ENCODE measurements at regions not wholly inside any gene's neighbourhood (a gene's known extent, or its start where the extent isn't known, plus 50 kb on each side); places are given as distances from the start of the nearest gene placed in this dataset.

DNA sequence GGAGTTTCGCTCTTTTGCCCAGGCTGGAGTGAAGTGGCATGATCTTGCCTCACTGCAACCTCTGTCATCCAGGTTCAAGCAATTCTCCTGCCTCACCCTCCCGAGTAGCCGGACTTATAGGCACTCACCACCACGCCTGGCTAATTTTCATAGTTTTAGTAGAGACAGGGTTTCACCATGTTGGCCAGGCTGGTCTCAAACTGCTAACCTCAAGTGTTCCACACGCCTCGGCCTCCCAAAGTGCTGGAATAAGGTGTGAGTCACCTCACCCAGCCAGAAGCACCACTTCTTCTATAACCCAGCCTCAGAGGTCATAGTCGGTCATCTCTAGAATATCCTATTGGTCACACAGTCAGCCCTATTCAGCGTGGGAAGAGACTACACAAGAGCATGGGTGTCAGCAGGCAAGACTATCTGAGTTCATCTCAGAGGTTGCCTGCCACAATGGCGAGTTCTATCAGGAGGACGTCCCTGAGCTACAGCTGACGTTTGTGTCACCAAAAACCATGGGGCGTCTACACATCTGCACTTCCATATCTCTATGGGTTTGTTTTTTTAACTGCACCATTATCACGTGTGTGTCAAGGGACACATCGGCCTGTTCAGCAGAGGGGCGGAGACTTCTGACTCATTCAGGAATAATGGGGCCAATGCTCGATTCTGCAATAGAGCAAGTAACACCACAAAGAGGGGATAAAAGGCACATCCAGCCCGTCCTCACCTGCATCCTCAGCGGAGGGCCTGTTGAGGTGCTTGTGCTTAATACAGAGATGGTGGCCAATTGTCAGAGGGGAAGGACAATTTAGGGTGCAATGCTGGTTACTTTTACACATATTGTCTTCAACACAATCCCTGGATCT is 256.3 kb upstream of the IRF2BP2 start:
- Histone ChIP-seq H3K27me3 (ENCODE audit: insufficient read depth, poor library complexity, severe bottlenecking) (no peaks in the 10 kb centered on the region), H3K4me3 (replicated peaks; ENCODE audit: insufficient read depth, low read length) (no peak overlapping the region), H3K27ac (replicated peaks) (no peak overlapping the region)
- no peak for DNase-seq (ENCODE audit: low read depth in 1 of 2, low spot score in 1 of 2)
- TF ChIP-seq, protein P1, sequence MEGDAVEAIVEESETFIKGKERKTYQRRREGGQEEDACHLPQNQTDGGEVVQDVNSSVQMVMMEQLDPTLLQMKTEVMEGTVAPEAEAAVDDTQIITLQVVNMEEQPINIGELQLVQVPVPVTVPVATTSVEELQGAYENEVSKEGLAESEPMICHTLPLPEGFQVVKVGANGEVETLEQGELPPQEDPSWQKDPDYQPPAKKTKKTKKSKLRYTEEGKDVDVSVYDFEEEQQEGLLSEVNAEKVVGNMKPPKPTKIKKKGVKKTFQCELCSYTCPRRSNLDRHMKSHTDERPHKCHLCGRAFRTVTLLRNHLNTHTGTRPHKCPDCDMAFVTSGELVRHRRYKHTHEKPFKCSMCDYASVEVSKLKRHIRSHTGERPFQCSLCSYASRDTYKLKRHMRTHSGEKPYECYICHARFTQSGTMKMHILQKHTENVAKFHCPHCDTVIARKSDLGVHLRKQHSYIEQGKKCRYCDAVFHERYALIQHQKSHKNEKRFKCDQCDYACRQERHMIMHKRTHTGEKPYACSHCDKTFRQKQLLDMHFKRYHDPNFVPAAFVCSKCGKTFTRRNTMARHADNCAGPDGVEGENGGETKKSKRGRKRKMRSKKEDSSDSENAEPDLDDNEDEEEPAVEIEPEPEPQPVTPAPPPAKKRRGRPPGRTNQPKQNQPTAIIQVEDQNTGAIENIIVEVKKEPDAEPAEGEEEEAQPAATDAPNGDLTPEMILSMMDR (IDR thresholded peaks at IDR 0.05; ENCODE audit: insufficient read depth, low read length) = no peak
- no peak for TF ChIP-seq POLR2AphosphoS5 (IDR thresholded peaks at IDR 0.05; ENCODE audit: low read depth)
- no peak for TF ChIP-seq SPI1 (IDR thresholded peaks at IDR 0.05; ENCODE audit: borderline replicate concordance, low read depth)
- TF ChIP-seq, protein P2, sequence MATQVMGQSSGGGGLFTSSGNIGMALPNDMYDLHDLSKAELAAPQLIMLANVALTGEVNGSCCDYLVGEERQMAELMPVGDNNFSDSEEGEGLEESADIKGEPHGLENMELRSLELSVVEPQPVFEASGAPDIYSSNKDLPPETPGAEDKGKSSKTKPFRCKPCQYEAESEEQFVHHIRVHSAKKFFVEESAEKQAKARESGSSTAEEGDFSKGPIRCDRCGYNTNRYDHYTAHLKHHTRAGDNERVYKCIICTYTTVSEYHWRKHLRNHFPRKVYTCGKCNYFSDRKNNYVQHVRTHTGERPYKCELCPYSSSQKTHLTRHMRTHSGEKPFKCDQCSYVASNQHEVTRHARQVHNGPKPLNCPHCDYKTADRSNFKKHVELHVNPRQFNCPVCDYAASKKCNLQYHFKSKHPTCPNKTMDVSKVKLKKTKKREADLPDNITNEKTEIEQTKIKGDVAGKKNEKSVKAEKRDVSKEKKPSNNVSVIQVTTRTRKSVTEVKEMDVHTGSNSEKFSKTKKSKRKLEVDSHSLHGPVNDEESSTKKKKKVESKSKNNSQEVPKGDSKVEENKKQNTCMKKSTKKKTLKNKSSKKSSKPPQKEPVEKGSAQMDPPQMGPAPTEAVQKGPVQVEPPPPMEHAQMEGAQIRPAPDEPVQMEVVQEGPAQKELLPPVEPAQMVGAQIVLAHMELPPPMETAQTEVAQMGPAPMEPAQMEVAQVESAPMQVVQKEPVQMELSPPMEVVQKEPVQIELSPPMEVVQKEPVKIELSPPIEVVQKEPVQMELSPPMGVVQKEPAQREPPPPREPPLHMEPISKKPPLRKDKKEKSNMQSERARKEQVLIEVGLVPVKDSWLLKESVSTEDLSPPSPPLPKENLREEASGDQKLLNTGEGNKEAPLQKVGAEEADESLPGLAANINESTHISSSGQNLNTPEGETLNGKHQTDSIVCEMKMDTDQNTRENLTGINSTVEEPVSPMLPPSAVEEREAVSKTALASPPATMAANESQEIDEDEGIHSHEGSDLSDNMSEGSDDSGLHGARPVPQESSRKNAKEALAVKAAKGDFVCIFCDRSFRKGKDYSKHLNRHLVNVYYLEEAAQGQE (IDR thresholded peaks at IDR 0.05; ENCODE audit: insufficient replicate concordance, low read depth) = no peak
- TF ChIP-seq GABPA (IDR thresholded peaks at IDR 0.05; ENCODE audit: low read depth) = no peak

DNA sequence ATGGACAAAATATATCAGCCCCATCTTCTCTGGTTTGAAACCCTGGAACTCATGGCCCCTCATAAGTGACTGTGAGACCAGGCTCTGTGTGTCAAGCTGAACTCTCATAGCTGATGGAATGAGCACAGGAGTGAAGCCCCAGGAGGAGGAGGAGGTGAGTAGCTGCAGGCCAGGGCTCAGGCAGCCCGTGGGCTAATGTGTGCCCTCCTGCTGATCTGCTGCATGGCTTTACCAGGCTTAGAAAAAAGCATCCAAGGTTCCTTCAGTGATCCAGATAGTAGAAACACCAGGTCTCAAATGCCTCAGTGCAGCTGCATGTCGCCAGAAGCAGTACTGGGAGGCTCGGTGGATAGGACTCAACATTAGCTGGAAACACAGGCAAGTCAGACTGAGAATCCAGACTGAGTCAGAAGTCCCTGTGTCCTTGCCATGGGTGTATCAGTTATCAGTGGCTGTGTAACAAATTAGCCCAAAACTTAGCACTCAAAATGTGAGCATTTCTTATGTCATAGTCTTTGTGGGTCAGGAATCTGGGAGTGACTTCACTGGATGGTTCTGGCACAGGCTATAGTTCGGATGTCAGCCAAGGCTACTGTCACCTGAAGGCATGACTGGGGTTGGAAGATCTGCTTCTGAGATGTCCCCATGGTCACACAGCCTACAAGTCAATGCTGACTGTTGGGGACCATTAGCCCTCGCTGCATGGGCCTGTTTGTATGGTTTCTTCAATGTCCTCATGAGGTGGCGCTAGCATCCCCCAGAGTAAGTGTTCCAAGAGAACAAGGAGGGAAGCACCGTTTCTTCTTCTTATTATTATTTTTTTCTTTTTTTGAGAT is 255.4 kb upstream of the IRF2BP2 start:
- H3K4me3 ChIP-seq (replicated peaks; ENCODE audit: insufficient read depth, low read length) = no peak overlapping the region
- H3K27me3 ChIP-seq (ENCODE audit: insufficient read depth, poor library complexity, severe bottlenecking) = no peaks in the 10 kb centered on the region
- H3K27ac ChIP-seq (replicated peaks) = no peak overlapping the region
- DNase-seq (ENCODE audit: low read depth in 1 of 2, low spot score in 1 of 2) = no peak
- TF ChIP-seq SPI1 (IDR thresholded peaks at IDR 0.05; ENCODE audit: borderline replicate concordance, low read depth) (no peak), GABPA (IDR thresholded peaks at IDR 0.05; ENCODE audit: low read depth) (no peak), POLR2AphosphoS5 (IDR thresholded peaks at IDR 0.05; ENCODE audit: low read depth) (no peak)
- TF ChIP-seq, protein P1 (IDR thresholded peaks at IDR 0.05; ENCODE audit: insufficient read depth, low read length) = no peak
- TF ChIP-seq, protein P2 (IDR thresholded peaks at IDR 0.05; ENCODE audit: insufficient replicate concordance, low read depth) = no peak

DNA sequence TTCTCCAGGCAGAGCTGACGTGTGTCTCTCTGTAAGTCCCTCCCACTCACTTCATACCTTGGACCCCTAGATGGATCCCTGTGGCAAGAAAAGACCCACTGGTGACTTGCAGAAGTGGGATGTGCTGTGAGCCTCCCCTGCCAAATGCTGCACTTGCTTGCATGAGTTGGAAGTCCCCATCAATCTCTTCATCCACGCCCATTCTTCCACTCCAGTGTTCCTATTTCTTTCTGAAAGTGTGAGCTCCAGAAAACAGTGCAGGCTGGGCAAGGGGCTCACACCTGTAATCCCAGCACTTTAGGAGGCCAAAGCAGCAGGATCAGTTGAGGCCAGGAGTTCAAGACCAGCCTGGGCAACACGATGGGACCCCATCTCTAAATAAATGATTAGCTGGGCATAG is 254.1 kb upstream of the IRF2BP2 start:
- H3K27ac ChIP-seq (replicated peaks) = no peak overlapping the region
- DNase-seq (ENCODE audit: low read depth in 1 of 2, low spot score in 1 of 2) = no peak
- TF ChIP-seq, protein P2 (IDR thresholded peaks at IDR 0.05; ENCODE audit: insufficient replicate concordance, low read depth) = no peak
- TF ChIP-seq GABPA (IDR thresholded peaks at IDR 0.05; ENCODE audit: low read depth) = no peak
- TF ChIP-seq, protein P1 (IDR thresholded peaks at IDR 0.05; ENCODE audit: insufficient read depth, low read length) = no peak
- TF ChIP-seq SPI1 (IDR thresholded peaks at IDR 0.05; ENCODE audit: borderline replicate concordance, low read depth) = no peak
- TF ChIP-seq POLR2AphosphoS5 (IDR thresholded peaks at IDR 0.05; ENCODE audit: low read depth) = no peak
- H3K4me3 ChIP-seq (replicated peaks; ENCODE audit: insufficient read depth, low read length) = no peak overlapping the region
- H3K27me3 ChIP-seq (ENCODE audit: insufficient read depth, poor library complexity, severe bottlenecking) = no peaks in the 10 kb centered on the region

Data from HL-60 (cell line).